HG03159 (cell line): ENCODE measurements at regions not wholly inside any gene's neighbourhood (a gene's known extent, or its start where the extent isn't known, plus 50 kb on each side); places are given as distances from the start of the nearest gene placed in this dataset.
A peak's percentile ranks its signal among the peaks of the same experiment; 100 is the strongest.

Experiments used
- ATAC-seq: cut with Tn5 transposase; IDR thresholded peaks from one replicate; pipeline ENCODE4 v1.9.1; 2021; ENCODE audit warnings: mild to moderate bottlenecking, moderate library complexity; ENCODE audit not compliant: unreplicated experiment

DNA sequence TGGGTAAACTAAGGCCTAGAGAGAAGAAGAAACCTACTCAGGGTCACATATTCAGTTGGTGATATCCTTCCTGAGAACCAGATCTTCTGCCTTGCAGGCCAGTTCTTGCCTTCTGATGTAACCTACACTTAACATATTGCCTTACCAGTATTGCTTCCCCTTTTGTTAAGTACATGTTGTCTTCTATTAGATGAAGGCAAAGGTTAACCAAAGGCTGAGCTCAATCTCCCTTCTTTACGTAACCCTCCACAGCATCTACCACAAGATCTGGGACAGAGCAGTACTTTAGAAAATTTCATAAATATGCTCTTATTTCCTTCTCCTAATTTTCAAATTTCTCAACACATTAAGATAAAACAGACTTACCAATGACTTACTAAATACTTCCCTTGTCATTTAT is 474.4 kb downstream of the SH2D1A start:
- no peak for ATAC-seq

DNA sequence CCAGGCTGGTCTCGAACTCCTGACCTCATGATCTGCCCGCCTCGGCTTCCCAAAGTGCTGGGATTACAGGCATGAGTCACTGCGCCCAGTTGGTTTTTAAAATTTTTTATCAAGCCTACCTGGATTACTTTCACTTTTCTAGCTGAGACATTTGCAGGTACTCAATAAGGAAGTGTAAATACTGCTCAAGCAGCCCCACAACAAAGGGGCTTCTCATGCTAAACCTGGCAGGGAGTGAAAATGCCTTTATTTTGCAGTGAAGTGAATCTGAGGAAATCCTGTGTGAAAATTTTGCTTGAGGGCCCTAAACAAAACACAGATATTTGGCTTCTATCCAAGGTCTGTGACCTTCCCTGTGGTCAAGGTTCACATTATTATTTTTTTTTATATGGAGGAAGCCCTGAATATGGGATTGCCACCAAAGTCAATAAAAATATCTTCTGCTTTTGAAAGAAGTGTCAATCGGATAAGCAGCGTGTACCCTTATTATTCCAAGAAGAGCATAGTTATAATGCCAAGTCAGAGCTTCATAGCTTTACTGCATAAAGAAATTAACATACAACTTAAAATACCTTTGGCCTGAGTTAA is 481.0 kb downstream of the SH2D1A start:
- ATAC-seq, result no peak

DNA sequence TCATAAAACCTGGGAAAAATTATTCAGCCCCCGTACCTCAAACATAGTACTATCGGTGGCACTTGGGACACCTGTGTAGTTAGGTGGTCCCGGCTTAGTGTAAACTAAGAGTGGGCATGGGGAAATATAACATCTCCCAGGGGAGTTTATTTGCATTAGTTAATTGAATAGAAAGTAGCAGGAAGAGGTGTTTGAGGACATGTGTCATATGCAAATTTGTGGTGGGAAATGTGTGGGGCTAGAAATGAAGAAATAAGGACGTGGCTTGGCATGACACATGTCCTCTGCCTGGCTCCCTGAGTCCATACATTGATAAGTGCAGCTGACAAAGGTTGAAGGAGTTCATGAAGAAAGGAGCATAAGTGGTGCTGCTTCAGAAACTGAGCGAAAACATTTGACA is 483.6 kb downstream of the SH2D1A start:
- peak; percentile 66 for ATAC-seq

DNA sequence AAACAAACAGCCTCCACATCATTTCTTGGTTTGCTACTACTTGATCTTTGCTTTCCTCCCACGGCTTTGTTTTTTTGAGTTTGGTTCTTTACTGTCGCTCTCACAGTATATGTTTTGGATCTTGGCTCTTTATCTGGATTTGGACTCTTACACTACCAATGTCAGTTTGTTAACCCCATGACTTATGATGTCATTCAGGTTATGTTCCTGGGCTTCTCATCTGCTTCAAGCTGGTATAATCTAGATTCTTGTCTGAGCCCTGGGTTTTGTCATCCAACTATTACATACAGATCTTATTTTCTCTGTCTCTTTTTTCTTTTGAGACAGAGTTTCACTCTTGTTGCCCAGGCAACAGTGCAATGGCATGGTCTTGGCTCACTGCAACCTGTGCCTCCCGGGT is 482.9 kb upstream of the TEX13C start:
- no peak for ATAC-seq

DNA sequence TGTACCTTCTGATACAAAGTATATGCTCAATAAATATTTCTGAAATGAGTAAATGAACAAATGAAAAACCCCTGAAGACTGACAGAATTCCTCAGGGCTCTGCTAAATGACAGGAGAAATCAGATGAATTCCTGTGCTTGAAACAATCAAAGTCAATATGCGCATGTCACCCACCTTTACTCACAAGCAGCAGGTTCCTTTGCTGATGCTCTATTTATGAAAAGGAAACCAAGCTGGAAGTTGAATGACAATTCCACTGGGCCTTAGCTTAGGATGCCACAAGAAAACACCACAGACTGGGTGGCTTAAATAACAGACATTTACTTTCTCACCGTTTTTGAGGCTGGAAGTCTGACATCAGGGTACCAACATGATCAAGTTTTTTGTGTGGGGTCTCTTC is 477.5 kb upstream of the TEX13C start:
- no peak for ATAC-seq

DNA sequence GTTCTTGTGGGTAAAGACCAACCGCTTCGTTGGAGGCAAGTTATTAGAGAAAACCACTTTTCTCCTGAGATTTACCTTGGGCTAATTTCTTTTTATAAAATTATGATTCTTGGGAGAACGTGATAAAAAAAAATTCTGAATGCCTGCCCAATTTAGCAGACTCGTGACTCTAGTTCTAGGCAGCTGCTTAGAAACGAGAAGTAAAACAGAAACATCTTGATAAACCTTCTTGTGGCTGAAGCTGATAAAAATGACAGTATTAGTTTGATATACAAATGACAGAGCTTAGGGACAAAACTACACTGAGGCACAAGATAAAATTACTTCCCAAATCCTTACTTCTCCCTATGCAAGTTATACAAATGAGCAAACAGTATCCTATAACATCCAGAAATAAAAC is 458.9 kb upstream of the TEX13C start:
- ATAC-seq, result no peak

DNA sequence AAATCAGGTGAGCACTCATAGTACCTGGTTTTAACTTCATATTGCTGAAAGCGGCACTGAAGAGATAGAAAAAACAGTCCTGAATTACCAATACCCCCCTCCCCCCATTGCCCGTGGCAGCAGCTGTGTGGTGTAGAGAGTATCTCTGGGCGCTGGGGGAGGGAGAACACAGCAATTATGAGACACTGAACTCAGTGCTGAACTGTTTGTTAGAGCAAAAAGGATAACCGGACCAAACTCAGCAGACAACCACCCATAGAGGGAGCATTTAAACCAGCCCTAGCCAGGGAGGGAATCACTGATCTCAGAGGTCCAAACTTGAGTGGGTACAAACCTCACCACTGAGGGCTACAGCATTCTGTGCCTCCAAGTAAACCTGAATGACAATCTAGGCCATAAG is 457.4 kb upstream of the TEX13C start:
- no peak for ATAC-seq

DNA sequence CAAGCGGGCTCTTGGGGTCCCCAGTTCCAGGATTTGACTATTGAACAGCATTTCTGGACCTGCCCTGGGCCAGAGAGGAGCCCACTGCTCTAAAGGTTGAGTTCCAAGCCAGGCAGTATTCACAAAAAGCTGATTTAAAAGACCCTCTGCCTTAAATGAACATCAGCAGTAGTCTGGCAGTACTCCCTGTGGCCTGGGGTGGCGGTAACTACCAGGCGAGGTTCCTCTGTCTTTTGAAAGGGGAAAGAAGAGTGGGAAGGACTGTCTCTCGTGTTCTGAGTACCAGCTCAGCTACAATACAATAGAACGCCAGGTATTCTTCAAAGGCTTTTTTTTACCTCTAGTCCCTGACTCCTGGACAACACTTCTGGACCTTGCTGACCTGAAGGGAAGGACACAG is 456.4 kb upstream of the TEX13C start:
- ATAC-seq, result no peak

DNA sequence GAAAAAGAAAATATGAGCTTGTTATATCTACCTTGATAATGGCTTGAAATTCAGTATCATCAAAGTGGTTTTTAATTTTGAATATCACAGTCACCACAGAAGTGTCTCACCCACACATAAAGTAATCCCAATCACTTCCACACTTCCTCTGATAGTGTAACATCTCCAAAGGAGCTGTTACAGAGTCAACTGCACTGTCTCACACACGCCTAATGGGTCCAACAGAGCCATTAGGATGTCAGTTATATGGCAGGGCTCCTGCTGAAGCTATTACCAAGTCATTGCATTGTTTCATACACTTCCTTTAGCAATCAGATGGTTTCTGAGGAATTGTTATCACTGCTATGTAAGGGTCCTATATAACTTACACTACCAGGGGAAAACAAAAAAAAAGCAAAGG is 432.1 kb upstream of the TEX13C start:
- ATAC-seq, result no peak

DNA sequence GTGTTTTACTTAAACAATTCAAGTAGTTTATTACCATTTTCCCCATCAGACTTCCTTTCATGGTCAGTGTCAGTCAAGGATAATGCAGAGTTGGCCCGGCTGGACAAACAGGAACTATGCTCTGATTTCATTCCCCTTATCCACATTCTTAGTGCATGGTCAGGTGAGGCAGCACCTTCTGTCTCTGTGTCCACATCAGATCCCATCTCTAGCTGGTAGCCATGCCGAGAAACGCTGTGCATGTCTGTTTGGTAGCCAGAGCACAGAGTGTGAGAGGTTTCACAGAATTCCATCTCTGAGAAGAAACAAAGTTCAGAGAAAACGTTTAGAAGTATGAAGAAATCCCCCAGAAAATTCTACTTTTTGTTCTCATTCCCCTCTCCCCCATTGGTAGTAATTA is 423.7 kb upstream of the TEX13C start:
- ATAC-seq, result no peak

DNA sequence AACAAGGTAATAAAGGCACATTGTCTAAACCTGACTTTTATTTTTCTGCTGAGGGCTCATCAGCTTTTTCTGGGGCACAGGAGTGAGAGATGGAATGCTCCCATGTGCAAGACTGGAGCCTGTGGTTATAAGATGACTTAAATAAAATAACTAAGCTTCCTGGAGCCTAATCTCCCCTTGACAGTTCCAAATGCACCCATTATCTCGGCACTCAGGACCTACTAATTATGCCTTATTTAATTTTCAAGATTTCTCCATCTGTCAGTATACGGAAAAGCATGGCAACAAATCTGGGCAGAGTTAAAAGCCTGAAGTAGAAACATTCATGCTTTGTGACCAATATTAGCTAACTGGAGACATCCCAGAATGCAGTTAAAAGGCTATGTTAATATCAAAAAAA is 416.7 kb upstream of the TEX13C start:
- no peak for ATAC-seq

DNA sequence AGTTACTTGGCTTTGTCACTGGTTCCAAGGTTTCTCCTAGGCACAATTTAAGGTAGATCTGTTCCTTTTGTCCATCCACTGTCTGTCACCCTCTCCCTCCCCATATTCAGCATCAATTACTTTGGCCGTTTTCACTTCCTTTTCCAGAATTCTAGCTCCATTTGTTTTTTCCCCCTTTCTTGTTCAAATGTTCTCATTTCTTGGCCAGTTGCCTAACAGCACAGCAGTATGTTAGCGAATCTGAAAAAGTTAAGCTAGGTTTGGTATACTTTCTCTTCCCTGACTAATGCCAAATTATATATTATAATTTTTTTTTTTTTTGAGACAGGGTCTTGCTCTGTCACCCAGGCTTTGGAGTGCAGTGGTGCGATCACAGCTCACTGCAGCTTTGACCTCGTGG is 409.1 kb upstream of the TEX13C start:
- no peak for ATAC-seq

DNA sequence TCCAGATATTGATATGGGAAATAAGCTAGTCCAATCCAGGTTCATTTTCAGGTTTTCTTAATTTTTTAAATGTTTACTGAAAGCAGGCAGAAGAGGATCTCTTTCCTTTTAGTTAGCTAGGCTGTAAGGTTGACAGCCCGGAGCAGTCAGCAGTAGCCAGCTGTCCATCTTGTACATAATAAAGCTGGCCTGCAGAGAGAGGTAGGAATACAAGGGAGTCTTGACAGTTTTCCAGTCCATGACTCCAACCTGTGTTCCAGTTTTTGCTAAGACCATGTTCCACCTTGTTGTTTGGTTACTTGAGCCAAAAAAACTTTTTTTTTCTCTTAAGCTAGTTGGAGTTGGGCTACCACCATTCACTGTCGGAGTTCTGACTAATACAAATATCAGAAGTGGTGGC is 402.7 kb upstream of the TEX13C start:
- no peak for ATAC-seq

DNA sequence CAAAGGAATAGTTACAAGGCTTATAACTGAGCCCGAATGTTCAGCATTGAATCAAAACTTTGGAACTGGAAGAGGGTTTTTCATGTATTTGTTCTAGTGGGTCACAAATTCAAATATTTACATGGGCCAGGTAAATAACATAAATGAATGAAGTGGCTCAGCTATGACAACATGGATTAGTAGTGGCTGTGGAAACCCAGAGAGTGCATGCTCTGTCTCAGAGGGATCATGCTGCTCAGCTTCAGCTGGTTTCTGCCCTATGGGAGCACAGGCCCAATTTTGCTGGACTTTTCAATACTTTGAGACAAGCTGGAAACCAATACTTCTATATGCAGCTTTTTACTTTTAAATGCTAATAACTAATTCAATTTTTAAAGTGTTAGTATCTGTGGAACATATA is 394.0 kb upstream of the TEX13C start:
- ATAC-seq, result no peak

DNA sequence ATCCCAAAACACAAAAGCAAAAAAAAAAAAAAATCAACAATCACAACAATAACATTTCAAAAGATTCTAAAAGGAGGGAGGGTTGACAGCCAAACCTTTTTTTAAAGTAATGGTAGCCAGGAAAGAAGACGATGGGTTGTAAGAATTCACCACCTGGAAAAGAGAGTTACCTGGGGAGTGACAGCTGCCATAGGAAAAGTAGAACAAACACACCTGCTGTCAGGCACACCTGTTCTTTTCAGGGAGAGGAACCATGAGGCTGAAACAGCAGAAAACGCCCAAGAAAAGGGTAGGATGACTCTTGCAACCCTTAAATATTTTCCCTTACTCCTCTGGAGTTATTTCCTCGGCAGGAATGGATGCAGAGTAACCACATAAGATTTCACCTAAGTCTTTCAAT is 388.4 kb upstream of the TEX13C start:
- no peak for ATAC-seq

DNA sequence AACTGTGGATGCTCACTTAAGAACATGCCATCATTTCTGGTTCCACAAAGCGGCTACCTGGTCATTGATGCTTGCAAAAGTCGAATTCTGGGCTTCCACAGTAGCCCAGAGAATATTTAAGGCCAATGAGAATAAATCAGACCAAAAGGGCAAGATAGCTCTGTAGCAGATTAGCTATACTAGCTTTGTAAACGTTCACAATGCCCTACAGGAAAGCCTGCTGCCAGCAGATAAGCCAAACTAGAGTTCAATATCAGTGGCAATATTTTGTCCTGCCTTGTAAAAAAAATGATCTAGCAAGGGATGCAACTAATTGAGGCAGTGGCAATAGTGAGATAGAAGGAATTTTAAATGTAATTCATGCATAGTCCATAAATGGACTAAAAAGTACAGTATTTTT is 387.7 kb upstream of the TEX13C start:
- no peak for ATAC-seq

DNA sequence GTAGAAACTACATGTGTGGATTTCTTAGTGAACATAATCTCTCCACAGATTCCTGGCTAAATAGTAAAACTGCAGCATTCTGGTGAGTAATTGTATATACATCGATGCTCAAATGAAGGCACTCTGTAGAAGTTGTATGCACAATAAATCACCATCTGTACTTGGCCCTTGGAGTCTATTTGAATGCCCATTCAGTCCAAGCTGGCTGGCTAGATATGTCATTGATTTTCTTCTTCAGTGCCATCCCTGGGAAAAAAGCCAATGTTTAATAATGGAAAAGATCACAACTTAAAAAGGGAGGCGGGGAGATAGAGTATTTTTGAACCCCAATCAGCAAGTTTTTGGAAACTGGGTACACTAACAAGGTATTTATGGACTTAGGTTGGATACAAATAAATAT is 381.0 kb upstream of the TEX13C start:
- no peak for ATAC-seq

DNA sequence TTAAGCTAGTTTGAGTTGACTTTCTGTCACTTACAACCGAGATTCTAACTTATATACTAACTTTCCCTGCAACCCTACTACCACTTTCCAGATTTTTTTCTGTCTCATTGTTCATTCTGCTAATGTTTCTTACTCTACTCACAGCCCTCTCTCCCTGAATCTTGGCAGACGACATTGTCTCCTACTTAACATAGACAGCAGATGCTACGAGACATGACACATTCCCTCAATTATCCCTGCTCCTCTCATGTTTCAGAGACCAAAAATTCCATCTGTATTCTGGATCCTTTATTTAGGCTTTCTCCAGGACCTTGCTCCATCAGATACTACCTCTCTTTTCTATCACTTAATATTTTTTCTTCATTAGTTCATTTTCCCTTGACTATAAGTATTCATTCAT is 379.1 kb upstream of the TEX13C start:
- ATAC-seq, result no peak

DNA sequence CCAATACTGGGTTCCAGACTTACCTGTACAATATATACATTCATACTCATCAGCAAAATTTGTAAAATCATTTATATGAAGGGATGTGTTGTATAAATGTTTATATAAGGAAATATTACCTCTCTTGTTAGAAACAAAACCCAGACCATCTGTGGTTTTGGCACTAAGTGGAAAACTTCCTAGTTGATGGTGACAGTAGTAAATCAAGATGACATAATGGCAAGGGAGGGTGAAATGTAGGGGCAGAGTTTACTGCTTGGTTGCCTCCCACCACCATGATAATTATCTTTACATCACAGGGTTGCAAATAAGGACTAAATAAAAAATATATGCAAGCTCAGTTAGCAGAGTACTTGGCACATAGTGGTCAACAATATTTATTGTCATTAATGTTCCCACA is 365.3 kb upstream of the TEX13C start:
- ATAC-seq, result no peak

DNA sequence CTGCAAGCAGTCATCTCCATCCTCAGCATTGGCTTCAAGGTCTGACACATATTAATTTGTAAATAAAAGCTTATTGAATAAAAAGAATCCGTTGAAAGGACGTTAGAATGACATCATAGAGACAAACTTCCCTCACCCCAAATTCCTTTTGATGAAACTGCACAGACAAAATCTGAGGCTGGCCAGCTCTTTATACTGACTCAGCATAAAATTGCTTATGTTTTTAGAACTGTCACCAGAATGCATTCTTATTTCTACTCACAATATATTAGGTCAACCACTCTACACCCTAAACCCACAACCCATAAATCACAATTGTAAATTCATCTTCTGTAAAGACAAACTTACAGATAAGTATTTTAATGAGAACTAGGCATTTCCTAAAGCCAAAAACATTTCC is 359.2 kb upstream of the TEX13C start:
- ATAC-seq, result no peak

DNA sequence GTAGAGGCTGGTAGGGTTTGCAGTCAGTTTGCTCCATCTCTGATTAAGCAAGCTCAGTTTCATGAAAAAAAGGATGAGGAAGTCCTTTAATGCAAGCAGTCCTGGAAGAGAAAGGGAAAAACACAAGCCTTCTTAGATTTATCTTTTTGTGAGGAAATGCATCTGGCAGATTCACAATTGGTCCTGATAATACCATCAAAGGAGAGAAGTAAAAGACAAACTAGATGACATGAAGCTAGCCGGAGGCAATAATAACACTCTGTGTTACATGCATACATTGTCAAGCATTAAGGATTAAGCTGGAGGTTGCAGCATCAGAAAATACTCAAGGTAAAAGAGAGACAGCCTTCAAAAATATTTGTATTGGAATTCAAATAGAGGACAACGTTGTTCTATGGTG is 356.0 kb upstream of the TEX13C start, which contains the start of gene TENM1:
TSS of gene TENM1 (minus strand) at position 101 of the 400 bp plus-strand sequence.
- no peak for ATAC-seq

DNA sequence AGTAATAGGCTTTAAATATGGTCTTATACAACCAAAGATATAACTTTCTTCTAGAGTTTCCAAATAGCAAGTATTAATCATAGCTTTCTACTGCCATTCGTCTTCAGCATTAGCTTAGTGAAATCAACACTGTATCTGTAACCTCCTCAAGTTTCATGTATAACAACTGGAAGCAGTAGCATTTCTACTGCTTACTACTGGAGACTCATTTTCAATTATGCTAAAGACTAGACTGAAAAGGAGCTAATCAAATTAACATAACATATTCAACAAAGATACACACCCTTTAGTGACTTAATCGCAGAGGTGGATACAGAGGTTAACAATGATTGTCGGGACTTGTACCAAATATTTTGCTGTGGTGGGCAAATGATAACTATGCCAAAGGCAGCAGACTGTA is 344.2 kb upstream of the TEX13C start:
- no peak for ATAC-seq

DNA sequence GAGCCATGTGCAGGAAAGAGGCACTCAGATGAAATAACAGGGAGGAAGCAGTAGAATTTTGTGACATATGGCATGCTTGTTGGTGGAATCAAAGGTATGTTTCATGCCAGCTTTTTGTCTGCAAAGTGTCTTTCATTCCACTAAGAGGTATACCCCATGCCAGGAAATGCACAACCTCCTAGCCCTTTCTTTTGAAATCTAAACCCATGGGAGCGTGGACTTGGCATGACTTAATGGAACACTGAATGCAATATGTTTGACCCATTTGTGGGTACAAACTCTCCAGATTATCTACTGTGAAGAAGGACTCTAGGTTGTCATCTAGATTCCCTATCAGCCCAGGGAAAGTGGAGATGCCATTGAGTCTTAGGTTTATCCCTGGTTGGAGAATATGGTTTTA is 338.3 kb upstream of the TEX13C start:
- ATAC-seq, result no peak
